C4-2B (cell line): ENCODE measurements at regions not wholly inside any gene's neighbourhood (a gene's known extent, or its start where the extent isn't known, plus 50 kb on each side); places are given as distances from the start of the nearest gene placed in this dataset.
"Not testable (repeated sequence)": the region's sequence is repeated elsewhere in the genome, so short reads cannot be mapped to it uniquely, and the experiment has no call there.

Experiments used
- CTCF ChIP-seq: fragments of 450-650 bp; conservative IDR thresholded peaks from 2 replicates; pipeline ENCODE4 v1.5.1; 2017; ENCODE audit warnings: mild to moderate bottlenecking
- ZFX ChIP-seq: fragments of 450-650 bp; IDR thresholded peaks from 2 replicates; pipeline ENCODE4 v1.6.1; 2017

- TF ChIP-seq CTCF, ZFX: not testable (repeated sequence)
These were observed 192.7 kb downstream of the NPIPB11 start for GRCh38 chr16:29213770-29214169.
